Neutrophil (primary cell): ENCODE measurements at regions not wholly inside any gene's neighbourhood (a gene's known extent, or its start where the extent isn't known, plus 50 kb on each side); places are given as distances from the start of the nearest gene placed in this dataset.

Source experiments
- H3K27ac ChIP-seq: fragments of 200-600 bp; sonication (generic); 2 replicates; pipeline ENCODE4 v1.5.1; 2016; ENCODE audit warnings: mild to moderate bottlenecking, moderate library complexity
- H3K27me3 ChIP-seq: fragments of 200-600 bp; sonication (generic); 2 replicates; pipeline ENCODE4 v1.6.0; 2016; ENCODE audit warnings: mild to moderate bottlenecking
- H3K36me3 ChIP-seq: fragments of 200-600 bp; sonication (generic); 2 replicates; pipeline ENCODE4 v1.5.1; 2017
- H3K4me1 ChIP-seq, 2 experiments: fragments of 200-600 bp in 1 of 2; sonication (generic) in 1 of 2; 1 replicate in 1 of 2; 2 replicates in 1 of 2; pipeline versions ENCODE4 v1.5.1 to v1.6.1; 2013 to 2016; ENCODE audit warnings: low read depth in 1 of 2, low read length in 1 of 2, mild to moderate bottlenecking in 1 of 2, moderate library complexity in 1 of 2; ENCODE audit not compliant: control insufficient read depth in 1 of 2, insufficient read depth in 1 of 2
- H3K4me3 ChIP-seq, 2 experiments: fragments of 200-600 bp in 1 of 2; sonication (generic) in 1 of 2; 1 replicate in 1 of 2; 2 replicates in 1 of 2; pipeline ENCODE4 v1.5.1; 2013 to 2016; ENCODE audit warnings: low read depth in 1 of 2, low read length in 1 of 2, mild to moderate bottlenecking in 1 of 2, moderate library complexity in 1 of 2
- H3K9me3 ChIP-seq: fragments of 200-600 bp; sonication (generic); 2 replicates; pipeline ENCODE4 v1.5.1; 2016
- CTCF ChIP-seq: fragments of 200-600 bp; sonication (generic); IDR thresholded peaks from 2 replicates; pipeline ENCODE4 v1.5.1; 2016; ENCODE audit warnings: antibody characterized with exemption

DNA sequence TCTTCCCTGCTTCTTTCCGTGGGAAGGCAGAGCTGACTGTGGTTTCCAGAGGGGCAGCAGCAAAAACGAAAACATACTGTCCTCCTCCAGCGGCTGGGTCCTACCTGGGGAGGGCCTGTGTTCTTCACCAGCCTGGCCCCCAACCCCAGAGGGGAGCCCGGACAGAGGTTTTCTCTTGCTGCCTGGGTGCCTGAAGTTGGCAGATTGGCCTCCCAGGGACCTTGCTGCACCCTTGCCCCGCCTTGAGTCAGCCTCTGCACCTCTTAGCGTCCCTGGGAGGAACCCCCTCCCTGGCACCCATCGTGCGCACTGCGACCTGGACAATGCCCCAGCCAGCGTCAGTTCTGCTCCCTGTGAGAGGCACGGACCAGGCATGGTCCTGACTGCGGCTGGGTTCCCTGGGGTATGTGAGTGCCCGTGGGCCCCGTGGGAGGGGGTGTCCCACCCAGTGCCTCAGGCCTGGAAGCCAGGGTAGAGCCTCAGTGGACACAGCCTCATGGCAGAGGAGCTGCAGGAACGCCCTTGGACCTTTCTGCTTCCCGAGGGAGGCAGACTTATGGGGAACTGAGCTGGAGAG, 56.8 kb upstream of the PRR23E start:
- no peak for TF ChIP-seq CTCF
- Histone ChIP-seq H3K4me3 (no peak overlapping the region), H3K27me3 (peaks cover 57% of the 10 kb centered on the region), H3K4me1 (no peaks in the 10 kb centered on the region), H3K36me3 (no peaks in the 10 kb centered on the region), H3K27ac (no peak overlapping the region), H3K9me3 (no peaks in the 10 kb centered on the region)

GRCh38 chr3:127136706-127137105, 56.2 kb upstream of the PRR23E start:
- Histone ChIP-seq H3K4me3 (no peak overlapping the region), H3K36me3 (no peaks in the 10 kb centered on the region), H3K9me3 (no peaks in the 10 kb centered on the region), H3K27ac (no peak overlapping the region), H3K4me1 (no peaks in the 10 kb centered on the region), H3K27me3 (peaks cover 52% of the 10 kb centered on the region)
- no peak for TF ChIP-seq CTCF

- no peak overlapping the region for H3K4me3 ChIP-seq
- H3K27ac ChIP-seq = no peak overlapping the region
- TF ChIP-seq CTCF = no peak
- peaks cover 52% of the 10 kb centered on the region for H3K27me3 ChIP-seq
- H3K4me1 ChIP-seq = no peaks in the 10 kb centered on the region
- no peaks in the 10 kb centered on the region for H3K36me3 ChIP-seq
- no peaks in the 10 kb centered on the region for H3K9me3 ChIP-seq
Observed at GRCh38 chr3:127137113-127137512, 55.8 kb upstream of the PRR23E start.

DNA sequence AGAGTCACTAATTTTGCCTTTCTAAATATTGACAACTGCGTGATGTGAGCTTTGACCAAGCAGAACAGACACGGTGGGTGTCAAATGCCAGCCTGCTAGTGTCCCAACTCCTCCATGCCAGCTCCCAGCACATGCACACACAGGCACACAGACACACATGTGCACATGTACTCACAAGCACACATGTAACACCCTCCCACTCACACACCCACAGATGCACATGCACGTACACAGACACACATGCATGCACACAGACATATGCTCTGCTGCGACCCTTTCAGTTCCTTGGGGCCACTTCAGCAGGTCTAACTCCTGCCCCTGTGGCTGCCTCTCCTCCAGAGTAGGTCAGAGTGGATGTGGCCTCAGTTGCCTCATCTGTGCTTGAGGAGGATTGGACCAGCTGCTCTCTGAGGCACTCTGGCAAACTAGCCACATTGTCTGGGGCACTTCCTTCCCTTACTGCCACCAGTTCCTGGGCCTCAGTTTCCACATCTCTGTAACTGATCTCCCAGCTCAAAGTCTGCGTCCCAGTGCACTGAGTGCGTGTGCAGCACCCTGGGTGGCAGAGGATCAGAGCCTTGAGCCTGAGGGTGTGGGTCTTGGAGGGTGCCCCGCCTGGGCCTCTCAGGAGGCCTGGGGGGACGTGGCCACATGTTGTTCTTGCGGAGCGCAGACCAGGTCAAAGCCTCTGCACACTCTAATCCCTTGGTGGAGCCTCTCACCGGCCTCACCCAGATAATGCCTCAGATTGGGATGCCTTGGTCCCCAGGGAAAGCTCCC, 55.0 kb upstream of the PRR23E start:
- Histone ChIP-seq H3K27me3 (peaks cover 52% of the 10 kb centered on the region), H3K36me3 (no peaks in the 10 kb centered on the region), H3K9me3 (no peaks in the 10 kb centered on the region), H3K4me3 (no peak overlapping the region), H3K4me1 (no peaks in the 10 kb centered on the region), H3K27ac (no peak overlapping the region)
- no peak for TF ChIP-seq CTCF

DNA sequence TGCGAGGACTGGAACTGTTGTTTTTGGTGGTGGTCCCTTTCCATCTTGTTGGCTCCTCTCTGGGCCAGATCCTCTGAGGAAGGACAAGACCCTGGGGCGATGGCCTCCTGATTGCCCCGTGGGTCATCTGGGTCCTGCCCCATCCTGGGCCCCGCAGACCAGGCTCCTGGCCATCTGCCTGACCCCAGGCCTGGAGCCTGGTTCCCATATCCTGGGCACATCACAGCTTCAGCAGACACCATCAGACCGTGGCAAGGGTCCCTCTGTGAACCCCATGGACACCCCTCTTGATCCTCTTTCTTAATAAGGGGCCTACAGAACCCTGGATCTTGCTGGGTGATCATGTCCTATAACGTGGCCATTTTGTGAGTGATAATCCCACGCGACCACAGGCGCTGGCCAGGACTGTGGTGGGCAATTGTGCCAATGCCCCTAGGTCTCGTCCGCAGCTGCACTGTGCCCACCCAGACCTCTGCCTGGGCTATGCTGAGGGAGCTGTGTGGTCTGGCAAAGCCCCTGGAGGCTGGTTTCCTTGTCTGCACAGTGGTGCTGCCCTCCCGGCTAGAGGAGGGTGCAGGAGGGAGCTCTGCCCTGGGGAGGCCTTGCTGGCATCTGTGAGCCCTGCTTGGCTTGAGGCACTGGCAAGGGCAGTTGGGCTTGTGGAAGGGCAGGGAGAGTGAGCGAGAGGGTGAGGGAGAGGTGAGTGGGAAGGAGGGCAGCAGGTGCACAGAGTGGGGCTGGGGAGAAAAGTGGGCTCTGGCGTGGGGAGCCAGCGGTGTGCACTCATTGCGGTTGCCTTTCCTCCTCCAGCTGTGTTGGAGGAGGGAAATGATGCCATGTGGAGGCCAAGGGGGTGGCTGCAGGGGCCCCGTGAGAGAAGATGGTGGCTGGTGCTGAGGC, 53.1 kb upstream of the PRR23E start:
- no peak overlapping the region for H3K4me3 ChIP-seq
- peaks cover 34% of the 10 kb centered on the region for H3K27me3 ChIP-seq
- no peak for TF ChIP-seq CTCF
- no peaks in the 10 kb centered on the region for H3K9me3 ChIP-seq
- no peak overlapping the region for H3K27ac ChIP-seq
- no peaks in the 10 kb centered on the region for H3K36me3 ChIP-seq
- H3K4me1 ChIP-seq = no peaks in the 10 kb centered on the region
